Liver (tissue), 3 donors: ENCODE measurements at regions not wholly inside any gene's neighbourhood (a gene's known extent, or its start where the extent isn't known, plus 50 kb on each side); places are given as distances from the start of the nearest gene placed in this dataset.

Experiments
- CTCF ChIP-seq: fragments of 150-350 bp; IDR thresholded peaks from 2 replicates; pipeline ENCODE4 v1.5.1; 2017; ENCODE audit warnings: improper control_type of control experiment, low read depth, low read length; ENCODE audit not compliant: missing input control
- MAX ChIP-seq: IDR thresholded peaks from 2 replicates; pipeline ENCODE4 v1.6.1; 2016; ENCODE audit warnings: antibody characterized with exemption
- REST ChIP-seq: IDR thresholded peaks from 2 replicates; pipeline ENCODE4 v1.6.1; 2016; ENCODE audit warnings: antibody characterized with exemption, mild to moderate bottlenecking
- RXRA ChIP-seq, 2 donors: IDR thresholded peaks; 2 replicates each; pipeline ENCODE4 v1.6.1; 2017 to 2018; ENCODE audit warnings: antibody characterized with exemption in 2 of 2, mild to moderate bottlenecking in 1 of 2
- TAF1 ChIP-seq: conservative IDR thresholded peaks from 2 replicates; pipeline ENCODE4 v1.6.1; 2016; ENCODE audit warnings: antibody characterized with exemption, mild to moderate bottlenecking
- donor health status: healthy.
- donor health status: healthy.

- TF ChIP-seq CTCF (no peak), TAF1 (no peak), MAX (no peak), RXRA (IDR thresholded peaks at IDR 0.05) (no peak), REST (no peak)
Observed at GRCh38 chr4:136055360-136055759, 1476.9 kb downstream of the PCDH18 start.
